ENCODE measurements at regions not wholly inside any gene's neighbourhood (a gene's known extent, or its start where the extent isn't known, plus 50 kb on each side); places are given as distances from the start of the nearest gene placed in this dataset.
"Not testable (repeated sequence)": the region's sequence is repeated elsewhere in the genome, so short reads cannot be mapped to it uniquely, and the experiment has no call there.

- no peak for DNase-seq (ENCODE audit: low spot score)
- TF ChIP-seq FOXA2 (IDR thresholded peaks at IDR 0.05) (no peak), HNF4G (IDR thresholded peaks at IDR 0.05) (no peak), YY1 (IDR thresholded peaks at IDR 0.05) (no peak), FOXA1 (IDR thresholded peaks at IDR 0.05) (no peak), CTCF (IDR thresholded peaks at IDR 0.05; ENCODE audit: low read depth, low read length, missing input control) (no peak), HNF4A (conservative IDR thresholded peaks at IDR 0.05) (no peak), SP1 (IDR thresholded peaks at IDR 0.05) (no peak), NR2F2 (IDR thresholded peaks at IDR 0.05) (no peak), EGR1 (IDR thresholded peaks at IDR 0.05; ENCODE audit: low read depth in 2 of 2) (no peak), RXRA (IDR thresholded peaks at IDR 0.05) (no peak), GABPA (IDR thresholded peaks at IDR 0.05 in 1 of 2, conservative IDR thresholded peaks at IDR 0.05 in 1 of 2) (no peak), RAD21 (IDR thresholded peaks at IDR 0.05) (no peak)
- WGBS, result 63% methylated on average over 1 of the region's 1 CpG
Measured at GRCh38 chr6:137552146-137552545, 58.0 kb upstream of the OLIG3 start.

GRCh38 chr6:137552809-137553208, 58.6 kb upstream of the OLIG3 start:
- Histone ChIP-seq H3K27ac (ENCODE audit: low read depth in 1 of 2, low read length in 2 of 2) (no peak overlapping the region), H3K9me3 (ENCODE audit: control insufficient read depth in 4 of 4, low read length in 3 of 4) (no peaks in the 10 kb centered on the region), H3K4me1 (ENCODE audit: control insufficient read depth in 4 of 4, insufficient read depth in 4 of 4, low read length in 3 of 4) (no peaks in the 10 kb centered on the region), H3K4me3 (ENCODE audit: low read depth in 1 of 3, low read length in 3 of 3) (no peak overlapping the region), H3K36me3 (ENCODE audit: control insufficient read depth in 4 of 4, insufficient read depth in 3 of 4, low read depth in 1 of 4, low read length in 3 of 4) (no peaks in the 10 kb centered on the region), H3K9ac (ENCODE audit: low read depth in 1 of 2, low read length in 2 of 2) (no peak overlapping the region), H3K27me3 (ENCODE audit: control insufficient read depth in 4 of 4, insufficient read depth in 4 of 4, low read length in 3 of 4) (peaks cover 0 to 3% (median 0%) of the 10 kb centered on the region in 4 donors)
- no peak for DNase-seq (ENCODE audit: low spot score)
- 62% methylated on average over 2 of the region's 2 CpGs for WGBS
- TF ChIP-seq CTCF (IDR thresholded peaks at IDR 0.05; ENCODE audit: low read depth, low read length, missing input control) (no peak), YY1 (IDR thresholded peaks at IDR 0.05) (no peak), EGR1 (IDR thresholded peaks at IDR 0.05; ENCODE audit: low read depth in 2 of 2) (no peak), JUND (IDR thresholded peaks at IDR 0.05) (no peak), HNF4G (IDR thresholded peaks at IDR 0.05) (no peak), RXRA (IDR thresholded peaks at IDR 0.05) (no peak), MAX (IDR thresholded peaks at IDR 0.05) (no peak), SP1 (IDR thresholded peaks at IDR 0.05) (no peak), TAF1 (conservative IDR thresholded peaks at IDR 0.05) (no peak), HNF4A (conservative IDR thresholded peaks at IDR 0.05) (no peak), GABPA (IDR thresholded peaks at IDR 0.05 in 1 of 2, conservative IDR thresholded peaks at IDR 0.05 in 1 of 2) (no peak), RAD21 (IDR thresholded peaks at IDR 0.05) (no peak), NR2F2 (IDR thresholded peaks at IDR 0.05) (no peak), ATF3 (IDR thresholded peaks at IDR 0.05) (no peak), ZBTB33 (IDR thresholded peaks at IDR 0.05) (no peak), FOXA2 (IDR thresholded peaks at IDR 0.05) (no peak), FOXA1 (IDR thresholded peaks at IDR 0.05) (no peak)

More at GRCh38 chr6:137552146-137552545, 58.0 kb upstream of the OLIG3 start:
- Histone ChIP-seq H3K9ac (ENCODE audit: low read depth in 1 of 2, low read length in 2 of 2) (no peak overlapping the region), H3K27me3 (ENCODE audit: control insufficient read depth in 4 of 4, insufficient read depth in 4 of 4, low read length in 3 of 4) (peaks cover 0 to 5% (median 0%) of the 10 kb centered on the region in 4 donors), H3K27ac (ENCODE audit: low read depth in 1 of 2, low read length in 2 of 2) (no peak overlapping the region), H3K4me1 (ENCODE audit: control insufficient read depth in 4 of 4, insufficient read depth in 4 of 4, low read length in 3 of 4) (no peaks in the 10 kb centered on the region), H3K4me3 (ENCODE audit: low read depth in 1 of 3, low read length in 3 of 3) (no peak overlapping the region), H3K9me3 (ENCODE audit: control insufficient read depth in 4 of 4, low read length in 3 of 4) (no peaks in the 10 kb centered on the region), H3K36me3 (ENCODE audit: control insufficient read depth in 4 of 4, insufficient read depth in 3 of 4, low read depth in 1 of 4, low read length in 3 of 4) (no peaks in the 10 kb centered on the region)

- not testable (repeated sequence) for H3K4me1 ChIP-seq (ENCODE audit: control insufficient read depth in 4 of 4, insufficient read depth in 4 of 4, low read length in 3 of 4); H3K27me3 ChIP-seq (ENCODE audit: control insufficient read depth in 4 of 4, insufficient read depth in 4 of 4, low read length in 3 of 4); DNase-seq (ENCODE audit: low spot score); H3K4me3 ChIP-seq (ENCODE audit: low read depth in 1 of 3, low read length in 3 of 3); H3K9me3 ChIP-seq (ENCODE audit: control insufficient read depth in 4 of 4, low read length in 3 of 4); H3K27ac ChIP-seq (ENCODE audit: low read depth in 1 of 2, low read length in 2 of 2); H3K36me3 ChIP-seq (ENCODE audit: control insufficient read depth in 4 of 4, insufficient read depth in 3 of 4, low read depth in 1 of 4, low read length in 3 of 4); H3K9ac ChIP-seq (ENCODE audit: low read depth in 1 of 2, low read length in 2 of 2)
- WGBS, result 83% methylated on average over 3 of the region's 3 CpGs
Measured at GRCh38 chr6:137559521-137560183, 65.5 kb upstream of the OLIG3 start.
